CD1c-positive myeloid dendritic cell (primary cell): ENCODE measurements at regions not wholly inside any gene's neighbourhood (a gene's known extent, or its start where the extent isn't known, plus 50 kb on each side); places are given as distances from the start of the nearest gene placed in this dataset.
A peak's percentile ranks its signal among the peaks of the same experiment; 100 is the strongest.
"Not testable (repeated sequence)": the region's sequence is repeated elsewhere in the genome, so short reads cannot be mapped to it uniquely, and the experiment has no call there.

Source experiments
- DNase-seq: peaks from one replicate; pipeline ENCODE4 v3.0.0-alpha.2; 2016; ENCODE audit errors: extremely low spot score

GRCh38 chr20:10109641-10110040 lies 74.9 kb downstream of the ANKEF1 start:
- no peak for DNase-seq

- DNase-seq = no peak
Observed at GRCh38 chr20:10110151-10110550, 75.4 kb downstream of the ANKEF1 start.

GRCh38 chr20:10111139-10111958 lies 76.6 kb downstream of the ANKEF1 start:
- DNase-seq = no peak

- no peak for DNase-seq
Observed at GRCh38 chr20:10111959-10112250, 77.1 kb downstream of the ANKEF1 start.

- DNase-seq = peak; percentile 5
Observed at GRCh38 chr20:10113746-10114145, 79.0 kb downstream of the ANKEF1 start.

- no peak for DNase-seq
Observed at GRCh38 chr20:10114598-10114997, 79.8 kb downstream of the ANKEF1 start.

- DNase-seq = no peak
Observed at GRCh38 chr20:10115021-10115420, 80.2 kb downstream of the ANKEF1 start.

- DNase-seq = no peak
Observed at GRCh38 chr20:10119336-10119735, 84.5 kb downstream of the ANKEF1 start.

- not testable (repeated sequence) for DNase-seq
Observed at GRCh38 chr20:10124883-10125282, 90.1 kb downstream of the ANKEF1 start.

GRCh38 chr20:10125757-10126156 lies 91.0 kb downstream of the ANKEF1 start:
- no peak for DNase-seq

- no peak for DNase-seq
Observed at GRCh38 chr20:10129749-10130148, 88.9 kb upstream of the SNAP25 start.

GRCh38 chr20:10131732-10132345 lies 86.8 kb upstream of the SNAP25 start:
- DNase-seq = no peak

GRCh38 chr20:10132387-10132786 lies 86.2 kb upstream of the SNAP25 start:
- DNase-seq = no peak

- no peak for DNase-seq
Observed at GRCh38 chr20:10133532-10133931, 85.1 kb upstream of the SNAP25 start.

- DNase-seq = no peak
Observed at GRCh38 chr20:10134176-10134575, 84.5 kb upstream of the SNAP25 start.

GRCh38 chr20:10135438-10135837 lies 83.2 kb upstream of the SNAP25 start:
- DNase-seq = no peak

- DNase-seq = no peak
Observed at GRCh38 chr20:10137032-10137431, 81.6 kb upstream of the SNAP25 start.

- DNase-seq = no peak
Observed at GRCh38 chr20:10137533-10137932, 81.1 kb upstream of the SNAP25 start.

- no peak for DNase-seq
Observed at GRCh38 chr20:10157549-10157948, 61.1 kb upstream of the SNAP25 start.

- DNase-seq = no peak
Observed at GRCh38 chr20:10167040-10167439, 51.6 kb upstream of the SNAP25 start.

- no peak for DNase-seq
Observed at GRCh38 chr20:10167594-10167993, 51.0 kb upstream of the SNAP25 start.
